Stromal cell of bone marrow (primary cell): ENCODE measurements at regions not wholly inside any gene's neighbourhood (a gene's known extent, or its start where the extent isn't known, plus 50 kb on each side); places are given as distances from the start of the nearest gene placed in this dataset.
"Not testable (repeated sequence)": the region's sequence is repeated elsewhere in the genome, so short reads cannot be mapped to it uniquely, and the experiment has no call there.

Experiments used
- DNase-seq: peaks from one replicate; pipeline ENCODE4 v3.0.0-alpha.2; 2012; ENCODE audit warnings: low read depth

DNA sequence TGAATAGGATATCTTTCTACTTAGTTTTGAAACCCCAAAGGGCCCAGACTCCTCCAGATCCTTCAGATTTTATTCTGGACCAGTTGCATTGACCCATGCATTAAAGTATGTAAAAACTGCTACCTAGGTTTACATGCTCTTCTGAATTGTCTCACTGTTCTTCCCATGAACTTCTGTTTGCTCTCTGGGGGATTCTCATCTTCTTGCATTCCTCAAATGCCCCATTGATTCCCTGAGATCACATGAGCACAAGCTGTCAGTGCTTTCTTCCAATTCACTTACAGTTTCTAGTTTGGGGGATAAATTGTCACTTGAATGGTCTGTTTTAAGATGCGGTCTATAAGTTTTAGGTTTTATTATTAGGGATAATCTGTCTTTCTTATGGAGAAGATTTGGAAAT, 188.9 kb upstream of the KIF2B start:
- DNase-seq: no peak

DNA sequence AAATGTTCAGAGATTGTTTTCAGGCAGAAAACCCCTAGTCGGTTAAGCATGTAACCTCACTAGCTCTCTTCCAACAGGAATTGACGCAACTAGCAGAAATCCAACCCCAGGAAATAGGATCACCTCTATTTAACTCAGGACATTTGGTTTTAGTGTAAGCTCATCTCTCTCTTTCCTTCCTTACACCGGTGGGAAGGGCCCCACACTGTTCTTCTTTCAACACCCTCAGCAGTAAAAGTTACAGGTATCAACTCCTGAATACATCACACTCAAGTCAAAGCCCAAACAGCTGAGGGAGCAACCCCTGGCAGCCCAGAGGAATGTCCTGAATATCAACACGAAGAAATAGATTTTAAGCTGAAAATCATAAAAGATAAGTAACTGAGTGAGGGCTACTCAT, 191.2 kb upstream of the KIF2B start:
- no peak for DNase-seq

GRCh38 chr17:53630638-53631037, 192.1 kb upstream of the KIF2B start:
- DNase-seq: no peak

DNA sequence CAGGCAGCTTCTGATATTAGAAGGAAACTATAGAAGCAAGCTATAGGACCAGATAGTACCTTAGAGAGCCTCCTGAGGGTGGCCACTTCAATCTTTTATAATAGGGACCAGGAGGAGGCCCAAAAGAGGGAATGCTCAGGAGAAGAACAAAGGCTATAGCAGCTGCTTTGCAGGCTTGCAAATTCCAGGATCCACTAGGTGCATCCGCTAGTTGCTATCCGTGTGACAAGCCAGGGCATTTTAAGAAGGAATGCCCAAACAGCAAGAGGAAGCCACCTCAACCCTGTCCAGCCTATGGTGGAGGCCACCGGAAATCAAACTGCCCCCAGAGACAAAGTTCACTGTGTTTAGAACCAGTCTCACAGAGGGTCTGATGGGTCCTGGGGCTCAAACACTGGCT, 192.6 kb upstream of the KIF2B start:
- DNase-seq: no peak

GRCh38 chr17:53629188-53629587, 193.5 kb upstream of the KIF2B start:
- no peak for DNase-seq

DNA sequence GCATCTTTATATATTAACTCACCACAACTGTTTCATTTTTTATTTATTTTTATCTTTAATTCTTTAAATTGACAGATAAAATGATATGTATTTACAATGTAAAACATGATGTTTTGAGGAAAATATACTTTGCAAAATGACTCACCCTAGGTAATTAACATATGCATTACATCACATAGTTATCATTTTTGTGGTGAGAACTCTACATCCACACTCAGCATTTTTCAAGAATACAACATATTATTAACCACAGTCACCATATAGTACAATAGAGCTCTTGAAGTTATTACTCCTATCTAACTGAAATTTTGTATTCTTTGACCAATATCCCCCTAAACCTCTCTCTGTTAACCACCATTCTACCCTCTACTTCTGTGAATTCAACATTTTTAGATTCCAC, 194.7 kb upstream of the KIF2B start:
- DNase-seq: no peak

GRCh38 chr17:53627511-53627910, 195.2 kb upstream of the KIF2B start:
- peak; percentile 34 for DNase-seq

- peak; percentile 30 for DNase-seq
Measured at GRCh38 chr17:53626286-53626685, 196.4 kb upstream of the KIF2B start.

- no peak for DNase-seq
Measured at GRCh38 chr17:53619025-53619424, 203.7 kb upstream of the KIF2B start.

DNA sequence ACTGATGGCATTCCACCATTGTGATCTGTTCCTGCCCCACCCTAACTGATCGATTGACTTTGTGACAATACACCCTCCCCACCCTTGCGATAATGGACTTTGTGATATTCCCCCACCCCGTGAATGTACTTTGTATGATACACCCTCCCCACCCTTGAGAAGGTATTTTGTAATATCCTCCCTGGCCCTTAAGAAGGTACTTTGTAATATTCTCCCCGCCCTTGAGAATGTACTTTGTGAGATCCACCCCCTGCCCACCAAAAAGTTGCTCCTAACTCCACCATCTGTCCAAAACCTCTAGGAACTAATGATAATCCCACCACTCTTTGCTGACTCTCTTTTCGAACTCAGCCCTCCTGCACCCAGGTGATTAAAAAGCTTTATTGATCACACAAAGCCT, 214.5 kb upstream of the KIF2B start:
- DNase-seq: not testable (repeated sequence)

DNA sequence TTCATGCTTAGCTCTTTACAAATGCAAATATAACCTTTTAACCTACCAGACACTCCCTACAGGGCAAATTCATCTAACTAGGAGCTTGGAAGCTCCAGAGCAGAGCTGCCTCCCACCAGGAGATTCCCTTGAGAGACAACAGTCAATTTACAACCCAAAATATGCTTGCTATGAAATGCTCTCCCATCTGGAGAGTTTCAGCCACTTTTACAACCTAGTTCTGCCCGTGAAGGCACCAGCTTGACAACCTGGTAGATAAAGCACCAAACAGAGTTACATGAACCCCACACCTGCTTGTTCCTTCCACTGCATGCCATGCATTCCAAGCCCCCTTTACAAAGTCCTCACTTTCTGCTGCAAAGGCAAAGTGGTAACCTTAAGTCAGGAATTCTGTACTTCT, 215.3 kb upstream of the KIF2B start:
- no peak for DNase-seq

GRCh38 chr17:53588317-53588716, 234.4 kb upstream of the KIF2B start:
- DNase-seq: no peak

GRCh38 chr17:53574038-53574437, 248.7 kb upstream of the KIF2B start:
- no peak for DNase-seq

DNA sequence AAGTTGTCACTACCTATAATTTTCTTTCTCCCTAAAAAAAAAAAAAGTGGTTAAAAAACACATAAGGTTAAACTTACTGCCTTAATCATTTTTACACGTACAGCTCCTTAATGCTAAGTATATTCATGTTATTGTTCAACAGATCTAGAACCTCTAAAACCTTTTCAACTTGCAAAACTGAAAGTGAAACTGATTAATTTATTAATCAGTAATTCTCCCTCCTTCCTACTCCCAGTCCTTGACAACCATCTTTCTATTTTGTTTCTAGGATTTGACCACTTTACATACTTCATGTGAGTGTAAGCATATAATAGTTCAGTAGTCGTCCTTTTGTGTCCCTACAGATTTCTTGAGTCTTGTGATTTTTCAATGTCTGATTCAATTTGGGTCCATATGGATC, 251.4 kb upstream of the KIF2B start:
- DNase-seq: no peak

- no peak for DNase-seq
Measured at GRCh38 chr17:53570731-53571130, 252.0 kb upstream of the KIF2B start.

DNA sequence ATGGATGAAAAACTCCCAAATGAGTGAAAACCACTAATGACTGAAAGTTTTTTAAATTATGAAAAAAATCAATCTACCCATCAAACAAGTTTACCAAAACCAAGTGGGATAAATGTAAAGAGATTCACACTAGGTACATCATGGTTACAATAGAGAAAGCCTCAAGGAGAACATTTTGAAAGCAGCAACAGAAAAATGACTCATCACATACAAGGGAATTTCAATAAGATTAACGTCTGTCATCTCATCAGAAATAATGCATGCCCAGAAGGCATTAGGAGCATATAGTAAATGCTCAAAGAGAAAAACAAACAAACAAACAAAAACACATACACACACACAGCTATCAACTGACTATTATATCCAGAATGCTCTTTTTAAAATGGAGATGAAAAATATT, 261.8 kb upstream of the KIF2B start:
- no peak for DNase-seq

GRCh38 chr17:53548252-53548651, 274.5 kb upstream of the KIF2B start:
- no peak for DNase-seq

GRCh38 chr17:53543472-53543871, 279.3 kb upstream of the KIF2B start:
- DNase-seq: no peak

GRCh38 chr17:53538129-53538617, 284.6 kb upstream of the KIF2B start:
- no peak for DNase-seq

- no peak for DNase-seq
Measured at GRCh38 chr17:53527473-53527872, 295.3 kb upstream of the KIF2B start.

DNA sequence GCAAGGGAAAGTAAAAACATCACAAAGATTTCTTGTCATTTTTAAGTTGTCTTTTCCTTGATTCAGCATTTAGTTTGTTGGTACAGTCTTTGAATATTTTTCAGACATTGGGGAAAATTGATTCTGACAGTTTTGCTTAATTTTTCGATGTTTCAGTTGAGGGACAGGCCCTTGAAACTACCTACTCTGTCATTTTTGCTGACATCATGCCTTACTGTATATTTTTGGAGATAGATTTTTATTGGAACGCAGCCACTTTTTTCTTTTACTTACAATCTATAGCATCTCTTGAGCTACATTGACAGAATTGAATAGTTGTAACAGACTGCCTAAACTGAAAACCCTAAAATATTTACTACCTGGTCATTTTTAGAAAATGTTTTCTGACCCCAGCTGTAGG, 297.1 kb upstream of the KIF2B start:
- DNase-seq: no peak

GRCh38 chr17:53516636-53517035, 306.1 kb upstream of the KIF2B start:
- DNase-seq: no peak

- no peak for DNase-seq
Measured at GRCh38 chr17:53499277-53499676, 323.4 kb upstream of the KIF2B start.

DNA sequence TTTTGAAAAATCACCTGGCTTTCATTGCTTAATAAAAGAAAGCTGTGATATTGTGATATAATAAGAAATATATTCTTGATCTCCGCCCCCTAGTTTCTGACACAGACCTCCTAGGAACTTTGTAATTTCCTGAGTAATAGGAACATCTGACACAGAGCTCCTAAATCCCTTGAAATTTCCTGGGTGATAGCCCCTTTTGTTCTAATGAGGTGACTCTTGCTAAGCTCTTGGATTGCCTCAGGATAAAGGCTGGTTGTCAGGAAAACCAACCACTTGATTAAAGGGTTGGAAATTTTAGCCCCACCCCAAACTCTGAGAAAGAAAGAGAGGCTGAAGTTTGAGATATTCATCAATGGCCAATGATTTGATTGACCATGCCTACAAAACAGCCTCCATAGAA, 326.4 kb upstream of the KIF2B start:
- no peak for DNase-seq

DNA sequence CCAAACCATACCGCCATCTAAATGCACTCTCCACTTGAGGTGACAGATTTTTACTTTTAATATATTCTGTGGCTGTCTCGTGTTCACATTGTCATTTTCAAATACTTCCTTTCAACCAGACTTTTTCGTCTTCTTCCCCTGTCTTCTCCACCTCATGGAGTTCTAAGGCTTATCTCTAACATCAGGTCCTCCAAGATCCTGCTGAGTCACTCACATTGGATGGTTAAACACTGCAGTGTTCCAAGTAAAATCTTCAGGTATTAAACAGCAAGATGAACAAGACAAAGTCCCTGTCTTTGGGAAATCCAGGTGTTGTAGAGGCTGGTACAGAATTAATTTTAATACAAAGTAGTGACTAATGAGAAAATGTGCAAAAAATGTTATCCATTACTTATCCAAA, 330.2 kb upstream of the KIF2B start:
- DNase-seq: no peak
